A549 (cell line): ENCODE measurements at regions not wholly inside any gene's neighbourhood (a gene's known extent, or its start where the extent isn't known, plus 50 kb on each side); places are given as distances from the start of the nearest gene placed in this dataset.

Source experiments
- ATAC-seq, 2 experiments: fragments of 200-7000 bp in 1 of 2; fragments of >200 bp in 1 of 2; cut with Nextera tagmentation in 1 of 2; cut with Tn5 transposase in 1 of 2; 3 replicates each; pipeline versions ENCODE4 v1.8.0 to v1.9.1; 2018 to 2020; ENCODE audit warnings: mild to moderate bottlenecking in 1 of 2, moderate library complexity in 1 of 2
- CTCF ChIA-PET: fragments of 300-600 bp; sonication (Branson Sonifier 250); formaldehyde crosslinking; extraction: SDS; loops from one replicate; lab custom pipeline; 2021; ENCODE audit warnings: antibody characterized with exemption, inconsistent platforms; lab: Yijun Ruan, JAX
- POLR2A ChIA-PET: fragments of 350-600 bp; formaldehyde crosslinking; extraction: SDS; loops from one replicate; lab custom pipeline; 2021; ENCODE audit warnings: antibody characterized with exemption, inconsistent platforms; lab: Yijun Ruan, JAX
- DNase-seq, 2 experiments: peaks; one replicate each; pipeline versions ENCODE4 v3.0.0 to v3.0.0-alpha.2; 2011 to 2016; ENCODE audit warnings: low read depth in 1 of 2, low spot score in 1 of 2
- FAIRE-seq: peaks from 2 replicates; lab custom pipeline; 2011; peaks lifted over from hg19 to GRCh38; lab: Jason Lieb, UNC
- H3K27ac ChIP-seq, 2 experiments: fragments of >200 bp; sonication (Bioruptor Twin); formaldehyde crosslinking; 3 replicates each; pipeline ENCODE4 v1.5.1; 2016 to 2017
- H3K4me1 ChIP-seq: fragments of >200 bp; sonication (Bioruptor Twin); formaldehyde crosslinking; 3 replicates; pipeline ENCODE4 v1.6.1; 2016
- H3K4me2 ChIP-seq: fragments of >200 bp; sonication (Bioruptor Twin); formaldehyde crosslinking; 3 replicates; pipeline ENCODE4 v1.6.1; 2016
- H3K4me3 ChIP-seq: fragments of >200 bp; sonication (Bioruptor Twin); formaldehyde crosslinking; 3 replicates; pipeline ENCODE4 v1.5.1; 2016
- H3K9me3 ChIP-seq: fragments of >200 bp; sonication (Bioruptor Twin); formaldehyde crosslinking; 3 replicates; pipeline ENCODE4 v1.6.1; 2016
- CBX8 ChIP-seq: fragments of 200-600 bp; sonication (generic); IDR thresholded peaks from 2 replicates; pipeline ENCODE4 v1.6.1; 2016
- CHD2 ChIP-seq: fragments of 150-350 bp; IDR thresholded peaks from 2 replicates; pipeline ENCODE4 v1.6.1; 2014; ENCODE audit warnings: low read length; ENCODE audit not compliant: partially characterized antibody
- CHD4 ChIP-seq: fragments of 200-600 bp; sonication (generic); IDR thresholded peaks from 2 replicates; pipeline ENCODE4 v1.6.1; 2016; ENCODE audit warnings: antibody characterized with exemption, mild to moderate bottlenecking, borderline replicate concordance
- EHF ChIP-seq: fragments of 250-450 bp; sonication (Bioruptor Pico); IDR thresholded peaks from 2 replicates; pipeline ENCODE4 v1.5.0; 2020; ENCODE audit warnings: mild to moderate bottlenecking
- GATA3 ChIP-seq: IDR thresholded peaks from 2 replicates; pipeline ENCODE4 v1.6.1; 2012; ENCODE audit warnings: borderline replicate concordance
- HDAC2 ChIP-seq: fragments of 200-600 bp; sonication (generic); IDR thresholded peaks from 2 replicates; pipeline ENCODE4 v1.6.1; 2016
- HEYL ChIP-seq: fragments of 250-450 bp; sonication (Bioruptor Pico); IDR thresholded peaks from 2 replicates; pipeline ENCODE4 v1.8.0; 2021; ENCODE audit warnings: mild to moderate bottlenecking, moderate library complexity
- HOXA7 ChIP-seq: fragments of 250-450 bp; sonication (Bioruptor Pico); IDR thresholded peaks from 2 replicates; pipeline ENCODE4 v1.5.0; 2020; ENCODE audit warnings: mild to moderate bottlenecking, moderate library complexity
- HOXB13 ChIP-seq: fragments of 250-450 bp; sonication (Bioruptor Pico); IDR thresholded peaks from 2 replicates; pipeline ENCODE4 v1.5.0; 2020; ENCODE audit warnings: low read depth, mild to moderate bottlenecking, moderate library complexity
- HOXB5 ChIP-seq: fragments of 250-450 bp; sonication (Bioruptor Pico); IDR thresholded peaks from 2 replicates; pipeline ENCODE4 v1.5.0; 2020; ENCODE audit warnings: mild to moderate bottlenecking, moderate library complexity
- JUN ChIP-seq, 2 experiments: fragments of >200 bp; sonication (Bioruptor Twin); formaldehyde crosslinking; IDR thresholded peaks; 2 replicates in 1 of 2; 3 replicates in 1 of 2; pipeline ENCODE4 v1.6.1; 2016 to 2017
- KDM5A ChIP-seq: fragments of 200-600 bp; sonication (generic); IDR thresholded peaks from 2 replicates; pipeline ENCODE4 v1.6.1; 2016; ENCODE audit warnings: antibody characterized with exemption, mild to moderate bottlenecking
- MYC ChIP-seq: IDR thresholded peaks from 2 replicates; pipeline ENCODE4 v1.6.1; 2012; ENCODE audit warnings: mild to moderate bottlenecking, inconsistent platforms, low read length, improper control_type of control experiment, borderline replicate concordance
- NFE2L2 ChIP-seq: fragments of 150-350 bp; conservative IDR thresholded peaks from 2 replicates; pipeline ENCODE4 v1.6.1; 2014; ENCODE audit warnings: low read length
- POLR2AphosphoS2 ChIP-seq: conservative IDR thresholded peaks from 2 replicates; pipeline ENCODE4 v1.6.1; 2012; ENCODE audit warnings: low read length, improper control_type of control experiment, inconsistent platforms
- RARB ChIP-seq: fragments of 250-450 bp; sonication (Bioruptor Pico); IDR thresholded peaks from 2 replicates; pipeline ENCODE4 v1.8.0; 2021; ENCODE audit warnings: mild to moderate bottlenecking, moderate library complexity
- RFX5 ChIP-seq: fragments of 450-650 bp; IDR thresholded peaks from 2 replicates; pipeline ENCODE4 v1.7.1; 2014; ENCODE audit warnings: antibody characterized with exemption, mild to moderate bottlenecking, moderate library complexity
- SREBF2 ChIP-seq: fragments of 450-650 bp; IDR thresholded peaks from 2 replicates; pipeline ENCODE4 v1.6.1; 2014; ENCODE audit warnings: mild to moderate bottlenecking, moderate library complexity
- TFCP2L1 ChIP-seq: fragments of 250-450 bp; sonication (Bioruptor Pico); IDR thresholded peaks from 2 replicates; pipeline ENCODE4 v1.5.0; 2021; ENCODE audit warnings: mild to moderate bottlenecking
- ZC3H11A ChIP-seq: fragments of 450-650 bp; IDR thresholded peaks from 2 replicates; pipeline ENCODE4 v1.6.1; 2014; ENCODE audit warnings: antibody characterized with exemption, mild to moderate bottlenecking
- ZFP36 ChIP-seq: fragments of 450-650 bp; IDR thresholded peaks from 2 replicates; pipeline ENCODE4 v1.6.1; 2014; ENCODE audit warnings: borderline replicate concordance; ENCODE audit not compliant: partially characterized antibody
- WGBS: methylation state at CpG from one replicate; pipeline ENCODE4 v1.1.6; 2017; ENCODE audit errors: missing lambda C conversion rate; 5-methylcytosine and 5-hydroxymethylcytosine counted together
- TF ChIP-seq, protein P1 (sequence below): IDR thresholded peaks from 2 replicates; pipeline ENCODE4 v1.6.1; 2012; ENCODE audit warnings: low read depth, borderline replicate concordance
- TF ChIP-seq, protein P2 (sequence below): fragments of 200-600 bp; sonication (generic); IDR thresholded peaks from 2 replicates; pipeline ENCODE4 v1.6.1; 2016; ENCODE audit warnings: antibody characterized with exemption, mild to moderate bottlenecking, moderate library complexity
- TF ChIP-seq, protein P3 (sequence below): fragments of 450-650 bp; IDR thresholded peaks from 2 replicates; pipeline ENCODE4 v1.6.1; 2014; ENCODE audit warnings: antibody characterized with exemption
- TF ChIP-seq, protein P4 (sequence below): fragments of 150-350 bp; IDR thresholded peaks from 2 replicates; pipeline ENCODE4 v1.6.1; 2014; ENCODE audit warnings: low read depth, mild to moderate bottlenecking, low read length
- TF ChIP-seq, protein P5 (sequence below): fragments of >200 bp; sonication (Bioruptor Twin); formaldehyde crosslinking; IDR thresholded peaks from 2 replicates; pipeline ENCODE4 v1.6.1; 2016
- TF ChIP-seq, protein P6 (sequence below): fragments of >200 bp; sonication (Bioruptor Twin); formaldehyde crosslinking; IDR thresholded peaks from 3 replicates; pipeline ENCODE4 v1.5.1; 2016

DNA sequence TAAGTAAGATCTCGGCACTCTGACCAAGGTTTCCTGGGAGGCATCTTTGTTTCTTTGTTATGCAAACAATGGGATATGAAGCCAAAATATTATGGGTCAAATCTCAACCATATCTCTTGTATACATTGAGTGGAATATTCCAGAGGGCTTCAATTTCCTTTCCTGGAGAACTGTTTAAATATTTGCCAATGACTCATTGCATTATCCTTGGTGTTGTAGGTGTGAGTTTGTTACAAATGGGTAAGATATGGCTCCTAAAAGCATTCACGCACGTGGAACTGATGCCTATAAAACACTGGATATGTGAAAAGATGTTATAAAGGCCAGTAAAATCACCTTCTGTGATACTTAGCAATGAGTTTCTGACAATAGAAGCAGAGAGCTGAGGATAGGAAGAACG lies 150.5 kb upstream of the WDR1 start:
- Histone ChIP-seq H3K4me3 (no peak overlapping the region), H3K9me3 (no peaks in the 10 kb centered on the region), H3K4me2 (no peak overlapping the region), H3K27ac (no peak overlapping the region), H3K4me1 (no peaks in the 10 kb centered on the region)
- CTCF ChIA-PET: no interaction called here
- no peak for DNase-seq
- 18% methylated on average over 4 of the region's 4 CpGs for WGBS
- FAIRE-seq: no peak
- TF ChIP-seq EHF: no peak
- no peak for TF ChIP-seq KDM5A
- TF ChIP-seq RFX5: no peak
- TF ChIP-seq HEYL (CRISPR knock-in tag): no peak
- POLR2A ChIA-PET: no interaction called here
- no peak for ATAC-seq

DNA sequence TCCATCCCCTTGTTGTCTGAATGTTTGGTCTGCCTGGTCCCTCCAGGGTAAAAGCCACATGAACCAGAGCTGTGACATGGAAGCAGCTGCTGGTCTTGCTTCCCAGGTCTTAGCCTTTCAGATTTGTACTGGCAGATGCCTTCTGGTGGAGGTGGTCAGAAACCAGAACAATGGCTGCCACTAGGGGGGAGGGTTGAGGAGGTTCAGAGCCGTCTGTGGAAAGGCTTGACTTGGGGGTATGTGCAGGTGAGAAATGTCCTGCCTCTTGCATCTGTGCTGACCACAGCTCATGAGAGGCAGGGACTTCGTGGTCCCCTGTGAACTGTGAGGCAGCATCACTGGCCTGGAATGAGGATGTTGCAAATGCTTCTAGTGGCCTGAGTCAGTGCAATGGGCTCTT lies 144.2 kb upstream of the WDR1 start:
- ATAC-seq (no peak), DNase-seq (no peak), FAIRE-seq (no peak)
- ChIA-PET CTCF (no interaction called here), POLR2A (no interaction called here)
- Histone ChIP-seq H3K27ac (no peak overlapping the region), H3K9me3 (no peaks in the 10 kb centered on the region), H3K4me3 (no peak overlapping the region), H3K4me1 (no peaks in the 10 kb centered on the region), H3K4me2 (no peak overlapping the region)
- 0% methylated on average over 2 of the region's 2 CpGs for WGBS
- TF ChIP-seq HEYL (CRISPR knock-in tag) (no peak), HOXB13 (CRISPR knock-in tag) (no peak), ZC3H11A (no peak), POLR2AphosphoS2 (no peak), HOXB5 (CRISPR knock-in tag) (no peak), CHD2 (no peak), SREBF2 (no peak), RARB (CRISPR knock-in tag) (no peak), KDM5A (no peak), ZFP36 (no peak), HDAC2 (no peak)
- TF ChIP-seq, protein P1, sequence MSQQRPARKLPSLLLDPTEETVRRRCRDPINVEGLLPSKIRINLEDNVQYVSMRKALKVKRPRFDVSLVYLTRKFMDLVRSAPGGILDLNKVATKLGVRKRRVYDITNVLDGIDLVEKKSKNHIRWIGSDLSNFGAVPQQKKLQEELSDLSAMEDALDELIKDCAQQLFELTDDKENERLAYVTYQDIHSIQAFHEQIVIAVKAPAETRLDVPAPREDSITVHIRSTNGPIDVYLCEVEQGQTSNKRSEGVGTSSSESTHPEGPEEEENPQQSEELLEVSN: no peak
- TF ChIP-seq, protein P2, sequence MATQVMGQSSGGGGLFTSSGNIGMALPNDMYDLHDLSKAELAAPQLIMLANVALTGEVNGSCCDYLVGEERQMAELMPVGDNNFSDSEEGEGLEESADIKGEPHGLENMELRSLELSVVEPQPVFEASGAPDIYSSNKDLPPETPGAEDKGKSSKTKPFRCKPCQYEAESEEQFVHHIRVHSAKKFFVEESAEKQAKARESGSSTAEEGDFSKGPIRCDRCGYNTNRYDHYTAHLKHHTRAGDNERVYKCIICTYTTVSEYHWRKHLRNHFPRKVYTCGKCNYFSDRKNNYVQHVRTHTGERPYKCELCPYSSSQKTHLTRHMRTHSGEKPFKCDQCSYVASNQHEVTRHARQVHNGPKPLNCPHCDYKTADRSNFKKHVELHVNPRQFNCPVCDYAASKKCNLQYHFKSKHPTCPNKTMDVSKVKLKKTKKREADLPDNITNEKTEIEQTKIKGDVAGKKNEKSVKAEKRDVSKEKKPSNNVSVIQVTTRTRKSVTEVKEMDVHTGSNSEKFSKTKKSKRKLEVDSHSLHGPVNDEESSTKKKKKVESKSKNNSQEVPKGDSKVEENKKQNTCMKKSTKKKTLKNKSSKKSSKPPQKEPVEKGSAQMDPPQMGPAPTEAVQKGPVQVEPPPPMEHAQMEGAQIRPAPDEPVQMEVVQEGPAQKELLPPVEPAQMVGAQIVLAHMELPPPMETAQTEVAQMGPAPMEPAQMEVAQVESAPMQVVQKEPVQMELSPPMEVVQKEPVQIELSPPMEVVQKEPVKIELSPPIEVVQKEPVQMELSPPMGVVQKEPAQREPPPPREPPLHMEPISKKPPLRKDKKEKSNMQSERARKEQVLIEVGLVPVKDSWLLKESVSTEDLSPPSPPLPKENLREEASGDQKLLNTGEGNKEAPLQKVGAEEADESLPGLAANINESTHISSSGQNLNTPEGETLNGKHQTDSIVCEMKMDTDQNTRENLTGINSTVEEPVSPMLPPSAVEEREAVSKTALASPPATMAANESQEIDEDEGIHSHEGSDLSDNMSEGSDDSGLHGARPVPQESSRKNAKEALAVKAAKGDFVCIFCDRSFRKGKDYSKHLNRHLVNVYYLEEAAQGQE: no peak
- TF ChIP-seq, protein P3, sequence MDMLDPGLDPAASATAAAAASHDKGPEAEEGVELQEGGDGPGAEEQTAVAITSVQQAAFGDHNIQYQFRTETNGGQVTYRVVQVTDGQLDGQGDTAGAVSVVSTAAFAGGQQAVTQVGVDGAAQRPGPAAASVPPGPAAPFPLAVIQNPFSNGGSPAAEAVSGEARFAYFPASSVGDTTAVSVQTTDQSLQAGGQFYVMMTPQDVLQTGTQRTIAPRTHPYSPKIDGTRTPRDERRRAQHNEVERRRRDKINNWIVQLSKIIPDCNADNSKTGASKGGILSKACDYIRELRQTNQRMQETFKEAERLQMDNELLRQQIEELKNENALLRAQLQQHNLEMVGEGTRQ: no peak
- TF ChIP-seq, protein P4, sequence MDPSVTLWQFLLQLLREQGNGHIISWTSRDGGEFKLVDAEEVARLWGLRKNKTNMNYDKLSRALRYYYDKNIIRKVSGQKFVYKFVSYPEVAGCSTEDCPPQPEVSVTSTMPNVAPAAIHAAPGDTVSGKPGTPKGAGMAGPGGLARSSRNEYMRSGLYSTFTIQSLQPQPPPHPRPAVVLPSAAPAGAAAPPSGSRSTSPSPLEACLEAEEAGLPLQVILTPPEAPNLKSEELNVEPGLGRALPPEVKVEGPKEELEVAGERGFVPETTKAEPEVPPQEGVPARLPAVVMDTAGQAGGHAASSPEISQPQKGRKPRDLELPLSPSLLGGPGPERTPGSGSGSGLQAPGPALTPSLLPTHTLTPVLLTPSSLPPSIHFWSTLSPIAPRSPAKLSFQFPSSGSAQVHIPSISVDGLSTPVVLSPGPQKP: no peak
- TF ChIP-seq, protein P5, sequence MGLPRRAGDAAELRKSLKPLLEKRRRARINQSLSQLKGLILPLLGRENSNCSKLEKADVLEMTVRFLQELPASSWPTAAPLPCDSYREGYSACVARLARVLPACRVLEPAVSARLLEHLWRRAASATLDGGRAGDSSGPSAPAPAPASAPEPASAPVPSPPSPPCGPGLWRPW: no peak

DNA sequence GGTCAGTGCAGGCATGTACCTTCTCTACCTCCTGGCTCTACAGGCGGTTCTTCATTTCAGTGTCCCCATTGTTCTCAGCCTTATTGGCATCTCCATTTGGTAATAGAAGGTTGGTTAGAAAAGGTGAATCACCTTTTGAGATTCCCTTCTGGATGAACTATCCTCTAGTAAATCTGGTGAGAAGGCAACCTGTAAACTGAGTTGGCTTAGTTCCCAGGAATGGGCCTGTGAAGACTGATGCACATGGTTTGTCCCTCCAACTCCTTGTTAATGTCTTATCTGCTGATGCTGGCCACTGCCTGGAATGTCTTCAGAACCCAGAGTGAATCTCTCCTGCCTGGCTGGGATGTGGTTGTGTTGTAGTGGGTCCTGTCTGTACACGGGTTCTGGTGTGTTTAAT lies 143.4 kb upstream of the WDR1 start:
- FAIRE-seq (no peak), ATAC-seq (no peak), DNase-seq (no peak)
- CTCF ChIA-PET: no interaction called here
- no peak overlapping the region for H3K27ac ChIP-seq
- no peaks in the 10 kb centered on the region for H3K9me3 ChIP-seq
- WGBS: 4% methylated on average over 2 of the region's 2 CpGs
- no peak overlapping the region for H3K4me2 ChIP-seq
- POLR2A ChIA-PET: no interaction called here
- H3K4me3 ChIP-seq: no peak overlapping the region
- no peaks in the 10 kb centered on the region for H3K4me1 ChIP-seq
- TF ChIP-seq CBX8 (no peak), SREBF2 (no peak), GATA3 (no peak), CHD4 (no peak), TFCP2L1 (CRISPR knock-in tag) (no peak), HOXA7 (CRISPR knock-in tag) (no peak), NFE2L2 (no peak), JUN (IDR thresholded peaks at IDR 0.05) (no peak), EHF (no peak), MYC (no peak)
- TF ChIP-seq, protein P6, sequence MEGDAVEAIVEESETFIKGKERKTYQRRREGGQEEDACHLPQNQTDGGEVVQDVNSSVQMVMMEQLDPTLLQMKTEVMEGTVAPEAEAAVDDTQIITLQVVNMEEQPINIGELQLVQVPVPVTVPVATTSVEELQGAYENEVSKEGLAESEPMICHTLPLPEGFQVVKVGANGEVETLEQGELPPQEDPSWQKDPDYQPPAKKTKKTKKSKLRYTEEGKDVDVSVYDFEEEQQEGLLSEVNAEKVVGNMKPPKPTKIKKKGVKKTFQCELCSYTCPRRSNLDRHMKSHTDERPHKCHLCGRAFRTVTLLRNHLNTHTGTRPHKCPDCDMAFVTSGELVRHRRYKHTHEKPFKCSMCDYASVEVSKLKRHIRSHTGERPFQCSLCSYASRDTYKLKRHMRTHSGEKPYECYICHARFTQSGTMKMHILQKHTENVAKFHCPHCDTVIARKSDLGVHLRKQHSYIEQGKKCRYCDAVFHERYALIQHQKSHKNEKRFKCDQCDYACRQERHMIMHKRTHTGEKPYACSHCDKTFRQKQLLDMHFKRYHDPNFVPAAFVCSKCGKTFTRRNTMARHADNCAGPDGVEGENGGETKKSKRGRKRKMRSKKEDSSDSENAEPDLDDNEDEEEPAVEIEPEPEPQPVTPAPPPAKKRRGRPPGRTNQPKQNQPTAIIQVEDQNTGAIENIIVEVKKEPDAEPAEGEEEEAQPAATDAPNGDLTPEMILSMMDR: no peak
- TF ChIP-seq, protein P5: no peak
